NCI-H1417 treated with DMSO at 0.1 percent for 48 hours (cell line): ENCODE measurements at regions not wholly inside any gene's neighbourhood (a gene's known extent, or its start where the extent isn't known, plus 50 kb on each side); places are given as distances from the start of the nearest gene placed in this dataset.

ENCODE experiments used
- DNase-seq: peaks from one replicate; lab custom pipeline; 2025; lab: John Stamatoyannopoulos, UW

- DNase-seq = no peak
These were observed 179.4 kb downstream of the SNAPC1 start for GRCh38 chr14:61941421-61942150.

- DNase-seq = no peak
These were observed 186.2 kb downstream of the SNAPC1 start for GRCh38 chr14:61948376-61948775.

- no peak for DNase-seq
These were observed 188.1 kb downstream of the SNAPC1 start for GRCh38 chr14:61950340-61950739.

GRCh38 chr14:61953602-61954001 lies 191.4 kb downstream of the SNAPC1 start:
- no peak for DNase-seq

- DNase-seq = no peak
These were observed 192.1 kb downstream of the SNAPC1 start for GRCh38 chr14:61954306-61954705.

- no peak for DNase-seq
These were observed 194.3 kb downstream of the SNAPC1 start for GRCh38 chr14:61956517-61956916.

GRCh38 chr14:61959348-61959747 lies 197.1 kb downstream of the SNAPC1 start:
- DNase-seq = no peak

GRCh38 chr14:61961369-61961768 lies 199.1 kb downstream of the SNAPC1 start:
- DNase-seq = no peak

GRCh38 chr14:61963926-61964325 lies 201.7 kb downstream of the SNAPC1 start:
- no peak for DNase-seq

GRCh38 chr14:61965030-61965745 lies 203.0 kb downstream of the SNAPC1 start:
- no peak for DNase-seq

GRCh38 chr14:61968207-61968606 lies 206.0 kb downstream of the SNAPC1 start:
- no peak for DNase-seq

GRCh38 chr14:61972711-61973110 lies 210.5 kb downstream of the SNAPC1 start:
- DNase-seq = no peak

GRCh38 chr14:61973981-61974380 lies 211.8 kb downstream of the SNAPC1 start:
- DNase-seq = no peak

- DNase-seq = no peak
These were observed 215.0 kb downstream of the SNAPC1 start for GRCh38 chr14:61977217-61977616.

- no peak for DNase-seq
These were observed 226.0 kb downstream of the SNAPC1 start for GRCh38 chr14:61988240-61988639.

- no peak for DNase-seq
These were observed 229.9 kb downstream of the SNAPC1 start for GRCh38 chr14:61992139-61992538.

- no peak for DNase-seq
These were observed 230.7 kb downstream of the SNAPC1 start for GRCh38 chr14:61992926-61993325.

- DNase-seq = no peak
These were observed 232.4 kb downstream of the SNAPC1 start for GRCh38 chr14:61994589-61994988.

GRCh38 chr14:61996753-61997152 lies 234.5 kb downstream of the SNAPC1 start:
- no peak for DNase-seq

- no peak for DNase-seq
These were observed 234.9 kb downstream of the SNAPC1 start for GRCh38 chr14:61997161-61997560.

- no peak for DNase-seq
These were observed 239.7 kb downstream of the SNAPC1 start for GRCh38 chr14:62001963-62002362.

GRCh38 chr14:62002642-62003041 lies 240.4 kb downstream of the SNAPC1 start:
- DNase-seq = no peak

- DNase-seq = no peak
These were observed 241.5 kb downstream of the SNAPC1 start for GRCh38 chr14:62003701-62004100.
